GM12878 (cell line): ENCODE measurements at regions not wholly inside any gene's neighbourhood (a gene's known extent, or its start where the extent isn't known, plus 50 kb on each side); places are given as distances from the start of the nearest gene placed in this dataset.

Experiments
- ATAC-seq: fragments of 200-7000 bp; cut with Tn5 transposase; 3 replicates; pipeline ENCODE4 v1.9.1; 2020; ENCODE audit warnings: mild to moderate bottlenecking, moderate library complexity
- BruUV-seq: library from RNA; stranded (reverse); fragments of 400-500 nt; replicated peaks from 2 replicates; lab custom pipeline; 2021; lab: Mats Ljungman, UMichigan
- CTCF ChIA-PET: fragments of 300-600 bp; sonication (Branson Sonifier 250); formaldehyde crosslinking; extraction: SDS; loops from one replicate; lab custom pipeline; 2021; ENCODE audit warnings: inconsistent platforms; lab: Yijun Ruan, JAX
- POLR2A ChIA-PET: fragments of 350-600 bp; formaldehyde crosslinking; extraction: SDS; loops from one replicate; lab custom pipeline; 2021; ENCODE audit warnings: inconsistent platforms; lab: Charles Lee
- RAD21 ChIA-PET: fragments of 300-600 bp; sonication (Branson Sonifier 250); formaldehyde crosslinking; loops from one replicate; lab custom pipeline; 2023; ENCODE audit warnings: antibody characterized with exemption; ENCODE audit not compliant: unreplicated experiment; lab: Charles Lee
- SMC1A ChIA-PET: fragments of 300-600 bp; sonication (Branson Sonifier 250); formaldehyde crosslinking; loops from one replicate; lab custom pipeline; 2023; ENCODE audit not compliant: unreplicated experiment, uncharacterized antibody; lab: Charles Lee
- DNase-seq: peaks from one replicate; pipeline ENCODE4 v3.0.0-alpha.2; 2011; ENCODE audit warnings: low read depth, low spot score
- FAIRE-seq: peaks from 3 replicates; lab custom pipeline; 2011; peaks lifted over from hg19 to GRCh38; lab: Jason Lieb, UNC
- H2AFZ ChIP-seq: 2 replicates; pipeline ENCODE4 v1.6.0; 2011; ENCODE audit warnings: low read depth, low read length, control low read depth; ENCODE audit not compliant: control insufficient read depth
- H3K27ac ChIP-seq: 2 replicates; pipeline ENCODE4 v1.5.1; 2011; ENCODE audit warnings: control low read depth; ENCODE audit not compliant: control insufficient read depth, insufficient read depth
- H3K27me3 ChIP-seq, 2 experiments: replicated peaks in 1 of 2; 2 replicates each; pipeline versions ENCODE4 v1.6.0 to v1.6.1; 2011; ENCODE audit warnings: low read length in 1 of 2; ENCODE audit not compliant: control insufficient read depth in 2 of 2, insufficient read depth in 2 of 2
- H3K36me3 ChIP-seq, 2 experiments: 2 replicates each; pipeline ENCODE4 v1.5.1; 2011; ENCODE audit warnings: low read length in 1 of 2; ENCODE audit not compliant: control insufficient read depth in 2 of 2, insufficient read depth in 2 of 2
- H3K4me1 ChIP-seq: 2 replicates; pipeline ENCODE4 v1.6.1; 2011; ENCODE audit warnings: mild to moderate bottlenecking, low read length, moderate library complexity, mixed read lengths; ENCODE audit not compliant: control insufficient read depth, insufficient read depth
- H3K4me2 ChIP-seq: 2 replicates; pipeline ENCODE4 v1.6.0; 2011; ENCODE audit warnings: control low read depth; ENCODE audit not compliant: control insufficient read depth, insufficient read depth
- H3K4me3 ChIP-seq: fragments of 200-600 bp; sonication (generic); 2 replicates; pipeline ENCODE4 v1.5.1; 2016
- H3K79me2 ChIP-seq: 2 replicates; pipeline ENCODE4 v1.6.0; 2011; ENCODE audit warnings: low read length; ENCODE audit not compliant: control insufficient read depth, insufficient read depth
- H3K9ac ChIP-seq: 2 replicates; pipeline ENCODE4 v1.8.0; 2011; ENCODE audit warnings: low read length, control low read depth, mixed read lengths; ENCODE audit not compliant: control insufficient read depth, insufficient read depth
- H3K9me3 ChIP-seq: replicated peaks from 3 replicates; pipeline ENCODE4 v1.5.1; 2011; ENCODE audit warnings: mild to moderate bottlenecking, low read length; ENCODE audit not compliant: control insufficient read depth, insufficient read depth
- H4K20me1 ChIP-seq: 2 replicates; pipeline ENCODE4 v1.6.0; 2011; ENCODE audit not compliant: control insufficient read depth, insufficient read depth
- ASH2L ChIP-seq: fragments of 300-600, 200-600 bp; sonication (generic); IDR thresholded peaks from 2 replicates; pipeline ENCODE4 v1.6.1; 2017; ENCODE audit warnings: low read depth, mild to moderate bottlenecking, borderline replicate concordance
- CREM ChIP-seq: IDR thresholded peaks from 2 replicates; pipeline ENCODE4 v1.6.1; 2014; ENCODE audit warnings: antibody characterized with exemption, low read depth
- FOXK2 ChIP-seq: fragments of 450-650 bp; IDR thresholded peaks from 2 replicates; pipeline ENCODE4 v1.6.1; 2017; ENCODE audit warnings: mild to moderate bottlenecking, moderate library complexity
- MTA2 ChIP-seq: fragments of 450-650 bp; IDR thresholded peaks from 2 replicates; pipeline ENCODE4 v1.6.1; 2016; ENCODE audit warnings: low read depth, mild to moderate bottlenecking, moderate library complexity
- NR2F1 ChIP-seq: fragments of 450-650 bp; conservative IDR thresholded peaks from 2 replicates; pipeline ENCODE4 v1.6.1; 2017; ENCODE audit warnings: mild to moderate bottlenecking
- SMAD5 ChIP-seq: IDR thresholded peaks from 2 replicates; pipeline ENCODE4 v1.6.1; 2016; ENCODE audit warnings: antibody characterized with exemption, low read depth
- USF1 ChIP-seq: IDR thresholded peaks from 2 replicates; pipeline ENCODE4 v1.6.1; 2011; ENCODE audit warnings: borderline replicate concordance, low read depth, mild to moderate bottlenecking, moderate library complexity, mixed read lengths, low read length; ENCODE audit not compliant: insufficient read depth; ENCODE audit errors: extremely low read length
- ZSCAN29 ChIP-seq: fragments of 450-650 bp; IDR thresholded peaks from 2 replicates; pipeline ENCODE4 v1.6.1; 2017; ENCODE audit warnings: mild to moderate bottlenecking, moderate library complexity
- WGBS: methylation state at CpG from one replicate; pipeline ENCODE4 v1.1.6; 2016; ENCODE audit warnings: low lambda C conversion rate; ENCODE audit not compliant: insufficient replicate concordance, insufficient coverage; ENCODE audit errors: missing lambda C conversion rate; 5-methylcytosine and 5-hydroxymethylcytosine counted together
- in situ Hi-C: fragments of 300-500 bp; cut with MboI; formaldehyde crosslinking; loops from 9 replicates; pipeline ENCODE4 v1.14.3; 2018; ENCODE audit warnings: mixed read lengths
- intact Hi-C: fragments of 100-400 bp; cut with micrococcal nuclease; formaldehyde crosslinking; loops from one replicate; pipeline ENCODE4 v1.14.2; 2022; ENCODE audit not compliant: unreplicated experiment

GRCh38 chr10:78619115-78619851 is 449.5 kb upstream of the ZMIZ1 start:
- SMC1A ChIA-PET, result no interaction called here
- FAIRE-seq (no peak), DNase-seq (no peak), ATAC-seq (no peak)
- H3K36me3 ChIP-seq, result no peaks in the 10 kb centered on the region
- H4K20me1 ChIP-seq, result no peaks in the 10 kb centered on the region
- 23% methylated on average over 5 of the region's 6 CpGs for WGBS
- H3K79me2 ChIP-seq, result no peaks in the 10 kb centered on the region
- H3K4me2 ChIP-seq, result no peak overlapping the region
- in situ Hi-C loops (no loop called here), intact Hi-C loops (no loop called here)
- no peak overlapping the region for H2AFZ ChIP-seq
- H3K27me3 ChIP-seq, result no peaks in the 10 kb centered on the region; a peak in 1 of 4 replicates
- H3K4me1 ChIP-seq, result no peaks in the 10 kb centered on the region
- H3K9ac ChIP-seq, result no peak overlapping the region
- POLR2A ChIA-PET, result no interaction called here
- no peak overlapping the region for H3K4me3 ChIP-seq
- no peaks in the 10 kb centered on the region for H3K9me3 ChIP-seq
- CTCF ChIA-PET, result no interaction called here
- RAD21 ChIA-PET, result no interaction called here
- TF ChIP-seq MTA2 (no peak), FOXK2 (no peak), USF1 (no peak), NR2F1 (no peak), ZSCAN29 (no peak), CREM (no peak), SMAD5 (no peak), ASH2L (no peak)
- TF ChIP-seq, all 136 proteins: peak for 0
- no peak overlapping the region for H3K27ac ChIP-seq
- no TSS peak for BruUV-seq
